WTC11 (cell line): ENCODE measurements at regions not wholly inside any gene's neighbourhood (a gene's known extent, or its start where the extent isn't known, plus 50 kb on each side); places are given as distances from the start of the nearest gene placed in this dataset.

Experiments
- CTCF ChIP-seq: fragments of 200-600 bp; IDR thresholded peaks from 2 replicates; pipeline ENCODE4 v1.8.0; 2022; ENCODE audit warnings: antibody characterized with exemption
- E2F1 ChIP-seq: sonication (generic); formaldehyde crosslinking; IDR thresholded peaks from 2 replicates; pipeline ENCODE4 v1.8.0; 2022; ENCODE audit warnings: mild to moderate bottlenecking, missing genetic modification reagents
- FOXP4 ChIP-seq: sonication (generic); formaldehyde crosslinking; IDR thresholded peaks from 2 replicates; pipeline ENCODE4 v1.8.0; 2022; ENCODE audit warnings: mild to moderate bottlenecking, missing genetic modification reagents
- OVOL2 ChIP-seq: fragments of 250-450 bp; sonication (Bioruptor Pico); IDR thresholded peaks from 2 replicates; pipeline ENCODE4 v1.9.0; 2021; ENCODE audit warnings: mild to moderate bottlenecking, borderline replicate concordance
- SOX15 ChIP-seq: fragments of 250-450 bp; sonication (Bioruptor Pico); IDR thresholded peaks from 2 replicates; pipeline ENCODE4 v1.9.0; 2021; ENCODE audit warnings: mild to moderate bottlenecking
- SP1 ChIP-seq: sonication (generic); formaldehyde crosslinking; conservative IDR thresholded peaks from 2 replicates; pipeline ENCODE4 v1.8.1; 2022; ENCODE audit warnings: missing genetic modification reagents
- ZNF671 ChIP-seq: fragments of 250-450 bp; sonication (Bioruptor Pico); IDR thresholded peaks from 2 replicates; pipeline ENCODE4 v1.8.0; 2021; ENCODE audit warnings: mild to moderate bottlenecking
- TF ChIP-seq, protein P1 (sequence below): sonication (generic); formaldehyde crosslinking; IDR thresholded peaks from 2 replicates; pipeline ENCODE4 v1.8.1; 2023; ENCODE audit warnings: mild to moderate bottlenecking, moderate library complexity, missing genetic modification reagents
- TF ChIP-seq, protein P2 (sequence below): sonication (generic); formaldehyde crosslinking; IDR thresholded peaks from 2 replicates; pipeline ENCODE4 v1.8.1; 2023; ENCODE audit warnings: mild to moderate bottlenecking, missing genetic modification reagents, moderate library complexity

- TF ChIP-seq, protein P1, sequence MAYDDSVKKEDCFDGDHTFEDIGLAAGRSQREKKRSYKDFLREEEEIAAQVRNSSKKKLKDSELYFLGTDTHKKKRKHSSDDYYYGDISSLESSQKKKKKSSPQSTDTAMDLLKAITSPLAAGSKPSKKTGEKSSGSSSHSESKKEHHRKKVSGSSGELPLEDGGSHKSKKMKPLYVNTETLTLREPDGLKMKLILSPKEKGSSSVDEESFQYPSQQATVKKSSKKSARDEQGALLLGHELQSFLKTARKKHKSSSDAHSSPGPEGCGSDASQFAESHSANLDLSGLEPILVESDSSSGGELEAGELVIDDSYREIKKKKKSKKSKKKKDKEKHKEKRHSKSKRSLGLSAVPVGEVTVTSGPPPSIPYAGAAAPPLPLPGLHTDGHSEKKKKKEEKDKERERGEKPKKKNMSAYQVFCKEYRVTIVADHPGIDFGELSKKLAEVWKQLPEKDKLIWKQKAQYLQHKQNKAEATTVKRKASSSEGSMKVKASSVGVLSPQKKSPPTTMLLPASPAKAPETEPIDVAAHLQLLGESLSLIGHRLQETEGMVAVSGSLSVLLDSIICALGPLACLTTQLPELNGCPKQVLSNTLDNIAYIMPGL, result no peak
- TF ChIP-seq CTCF, result no peak
- TF ChIP-seq FOXP4 (CRISPR knock-in tag), result no peak
- no peak for TF ChIP-seq OVOL2 (CRISPR knock-in tag)
- no peak for TF ChIP-seq E2F1 (CRISPR knock-in tag)
- no peak for TF ChIP-seq SP1
- TF ChIP-seq, protein P2, sequence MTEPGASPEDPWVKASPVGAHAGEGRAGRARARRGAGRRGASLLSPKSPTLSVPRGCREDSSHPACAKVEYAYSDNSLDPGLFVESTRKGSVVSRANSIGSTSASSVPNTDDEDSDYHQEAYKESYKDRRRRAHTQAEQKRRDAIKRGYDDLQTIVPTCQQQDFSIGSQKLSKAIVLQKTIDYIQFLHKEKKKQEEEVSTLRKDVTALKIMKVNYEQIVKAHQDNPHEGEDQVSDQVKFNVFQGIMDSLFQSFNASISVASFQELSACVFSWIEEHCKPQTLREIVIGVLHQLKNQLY (CRISPR knock-in tag), result no peak
- no peak for TF ChIP-seq SOX15
- no peak for TF ChIP-seq ZNF671 (CRISPR knock-in tag)
These were observed 210.2 kb upstream of the CITED2 start for GRCh38 chr6:139584599-139584998.
